ENCODE measurements at regions not wholly inside any gene's neighbourhood (a gene's known extent, or its start where the extent isn't known, plus 50 kb on each side); places are given as distances from the start of the nearest gene placed in this dataset.

DNA sequence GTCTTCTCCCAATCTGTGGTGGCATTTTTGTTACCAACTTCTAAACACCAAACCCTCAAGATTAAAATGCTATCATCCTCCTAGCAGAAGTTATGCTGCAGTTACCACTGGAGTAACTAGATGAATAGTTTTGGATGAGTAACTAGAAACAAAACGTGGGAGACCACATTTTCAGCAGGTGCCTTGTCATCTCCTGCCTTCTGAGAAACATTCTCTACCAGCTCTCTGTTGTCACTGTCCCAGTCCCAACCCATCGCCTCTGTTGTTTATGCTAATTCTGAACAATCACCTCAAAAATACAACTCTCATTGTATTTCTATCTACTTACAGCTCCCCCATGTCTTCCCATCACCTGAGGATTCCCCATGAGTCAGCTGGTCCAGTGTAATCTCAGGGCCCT lies 652.5 kb upstream of the ADAMTS16 start:
- TF ChIP-seq POLR2A (IDR thresholded peaks at IDR 0.05) = no peak
- TF ChIP-seq, protein P1, sequence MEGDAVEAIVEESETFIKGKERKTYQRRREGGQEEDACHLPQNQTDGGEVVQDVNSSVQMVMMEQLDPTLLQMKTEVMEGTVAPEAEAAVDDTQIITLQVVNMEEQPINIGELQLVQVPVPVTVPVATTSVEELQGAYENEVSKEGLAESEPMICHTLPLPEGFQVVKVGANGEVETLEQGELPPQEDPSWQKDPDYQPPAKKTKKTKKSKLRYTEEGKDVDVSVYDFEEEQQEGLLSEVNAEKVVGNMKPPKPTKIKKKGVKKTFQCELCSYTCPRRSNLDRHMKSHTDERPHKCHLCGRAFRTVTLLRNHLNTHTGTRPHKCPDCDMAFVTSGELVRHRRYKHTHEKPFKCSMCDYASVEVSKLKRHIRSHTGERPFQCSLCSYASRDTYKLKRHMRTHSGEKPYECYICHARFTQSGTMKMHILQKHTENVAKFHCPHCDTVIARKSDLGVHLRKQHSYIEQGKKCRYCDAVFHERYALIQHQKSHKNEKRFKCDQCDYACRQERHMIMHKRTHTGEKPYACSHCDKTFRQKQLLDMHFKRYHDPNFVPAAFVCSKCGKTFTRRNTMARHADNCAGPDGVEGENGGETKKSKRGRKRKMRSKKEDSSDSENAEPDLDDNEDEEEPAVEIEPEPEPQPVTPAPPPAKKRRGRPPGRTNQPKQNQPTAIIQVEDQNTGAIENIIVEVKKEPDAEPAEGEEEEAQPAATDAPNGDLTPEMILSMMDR (IDR thresholded peaks at IDR 0.05) = no peak

Measured in esophagus squamous epithelium (tissue), 4 donors.